Thyroid gland (tissue), 4 donors: ENCODE measurements at regions not wholly inside any gene's neighbourhood (a gene's known extent, or its start where the extent isn't known, plus 50 kb on each side); places are given as distances from the start of the nearest gene placed in this dataset.

Experiments
- POLR2A ChIP-seq, 2 donors: fragments of 450-650 bp; IDR thresholded peaks; one replicate each; pipeline ENCODE4 v1.6.1; 2017; ENCODE audit warnings: antibody characterized with exemption in 2 of 2, mild to moderate bottlenecking in 2 of 2, moderate library complexity in 1 of 2
- TF ChIP-seq, protein P1 (sequence below), 6 experiments: fragments of 200-600 bp in 3 of 6; fragments of 450-650 bp in 3 of 6; sonication (generic) in 3 of 6; IDR thresholded peaks; one replicate each; pipeline ENCODE4 v1.5.1; 2016 to 2019; ENCODE audit warnings: antibody characterized with exemption in 6 of 6, mild to moderate bottlenecking in 2 of 6, inconsistent platforms in 1 of 6, moderate library complexity in 1 of 6

DNA sequence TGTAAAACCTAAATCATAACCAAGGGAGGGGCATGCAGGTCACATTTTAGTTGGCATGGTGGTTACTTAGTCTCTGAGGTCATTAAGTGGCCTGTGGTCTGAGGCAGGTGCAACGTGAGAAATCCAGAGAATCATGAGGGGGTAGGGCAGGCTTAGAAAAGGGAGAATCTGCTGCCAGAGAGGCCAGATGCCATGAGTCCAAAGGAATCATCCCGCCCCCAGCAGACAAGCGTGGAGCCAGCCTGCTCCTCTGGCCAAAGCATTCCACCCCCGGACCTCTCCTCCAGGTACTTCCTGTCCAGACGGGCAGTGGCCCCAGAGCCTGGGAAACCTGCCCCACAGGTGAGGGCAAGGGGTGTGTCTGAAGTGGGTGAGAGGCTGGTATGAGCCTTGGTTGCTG, 196.4 kb upstream of the ZNF32 start:
- TF ChIP-seq, protein P1, sequence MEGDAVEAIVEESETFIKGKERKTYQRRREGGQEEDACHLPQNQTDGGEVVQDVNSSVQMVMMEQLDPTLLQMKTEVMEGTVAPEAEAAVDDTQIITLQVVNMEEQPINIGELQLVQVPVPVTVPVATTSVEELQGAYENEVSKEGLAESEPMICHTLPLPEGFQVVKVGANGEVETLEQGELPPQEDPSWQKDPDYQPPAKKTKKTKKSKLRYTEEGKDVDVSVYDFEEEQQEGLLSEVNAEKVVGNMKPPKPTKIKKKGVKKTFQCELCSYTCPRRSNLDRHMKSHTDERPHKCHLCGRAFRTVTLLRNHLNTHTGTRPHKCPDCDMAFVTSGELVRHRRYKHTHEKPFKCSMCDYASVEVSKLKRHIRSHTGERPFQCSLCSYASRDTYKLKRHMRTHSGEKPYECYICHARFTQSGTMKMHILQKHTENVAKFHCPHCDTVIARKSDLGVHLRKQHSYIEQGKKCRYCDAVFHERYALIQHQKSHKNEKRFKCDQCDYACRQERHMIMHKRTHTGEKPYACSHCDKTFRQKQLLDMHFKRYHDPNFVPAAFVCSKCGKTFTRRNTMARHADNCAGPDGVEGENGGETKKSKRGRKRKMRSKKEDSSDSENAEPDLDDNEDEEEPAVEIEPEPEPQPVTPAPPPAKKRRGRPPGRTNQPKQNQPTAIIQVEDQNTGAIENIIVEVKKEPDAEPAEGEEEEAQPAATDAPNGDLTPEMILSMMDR (IDR thresholded peaks at IDR 0.05) = no peak
- no peak for TF ChIP-seq POLR2A (IDR thresholded peaks at IDR 0.05)
